ENCODE measurements at regions not wholly inside any gene's neighbourhood (a gene's known extent, or its start where the extent isn't known, plus 50 kb on each side); places are given as distances from the start of the nearest gene placed in this dataset.
A peak's percentile ranks its signal among the peaks of the same experiment; 100 is the strongest.

GRCh38 chr3:193798051-193798450 is 205.0 kb downstream of the OPA1 start:
- H3K9me3 Mint-ChIP-seq: no peaks in the 10 kb centered on the region
- no peaks in the 10 kb centered on the region for H3K27me3 Mint-ChIP-seq (ENCODE audit: low read depth)
- H3K36me3 Mint-ChIP-seq: no peaks in the 10 kb centered on the region
- DNase-seq (ENCODE audit: low spot score in 2 of 2, unreplicated experiment in 2 of 2): no peak
- H3K27ac Mint-ChIP-seq: no peak overlapping the region
- H3K4me1 Mint-ChIP-seq: peaks cover 55% of the 10 kb centered on the region
- no peak overlapping the region for H3K4me3 Mint-ChIP-seq
- no peak for TF ChIP-seq CTCF (IDR thresholded peaks at IDR 0.05; ENCODE audit: unreplicated experiment)

GRCh38 chr3:193800138-193801043 is 207.4 kb downstream of the OPA1 start:
- Mint-ChIP-seq H3K9me3 (no peaks in the 10 kb centered on the region), H3K36me3 (no peaks in the 10 kb centered on the region), H3K27ac (peak overlapping the region; percentile 45), H3K4me1 (peaks cover 36% of the 10 kb centered on the region), H3K27me3 (ENCODE audit: low read depth) (no peaks in the 10 kb centered on the region), H3K4me3 (no peak overlapping the region)
- DNase-seq (ENCODE audit: low spot score in 2 of 2, unreplicated experiment in 2 of 2): no peak
- TF ChIP-seq CTCF (IDR thresholded peaks at IDR 0.05; ENCODE audit: unreplicated experiment): no peak

GRCh38 chr3:193801097-193801496 is 208.1 kb downstream of the OPA1 start:
- H3K4me3 Mint-ChIP-seq: no peak overlapping the region
- H3K36me3 Mint-ChIP-seq: no peaks in the 10 kb centered on the region
- no peaks in the 10 kb centered on the region for H3K9me3 Mint-ChIP-seq
- no peak for TF ChIP-seq CTCF (IDR thresholded peaks at IDR 0.05; ENCODE audit: unreplicated experiment)
- H3K27me3 Mint-ChIP-seq (ENCODE audit: low read depth): no peaks in the 10 kb centered on the region
- no peak overlapping the region for H3K27ac Mint-ChIP-seq
- H3K4me1 Mint-ChIP-seq: peaks cover 39% of the 10 kb centered on the region
- no peak for DNase-seq (ENCODE audit: low spot score in 2 of 2, unreplicated experiment in 2 of 2)

- no peak for DNase-seq (ENCODE audit: low spot score in 2 of 2, unreplicated experiment in 2 of 2)
- H3K36me3 Mint-ChIP-seq: no peaks in the 10 kb centered on the region
- peaks cover 44% of the 10 kb centered on the region for H3K4me1 Mint-ChIP-seq
- no peak overlapping the region for H3K4me3 Mint-ChIP-seq
- H3K27ac Mint-ChIP-seq: no peak overlapping the region
- no peak for TF ChIP-seq CTCF (IDR thresholded peaks at IDR 0.05; ENCODE audit: unreplicated experiment)
- no peaks in the 10 kb centered on the region for H3K27me3 Mint-ChIP-seq (ENCODE audit: low read depth)
- H3K9me3 Mint-ChIP-seq: no peaks in the 10 kb centered on the region
These were observed 210.3 kb downstream of the OPA1 start for GRCh38 chr3:193803288-193803687.

- H3K36me3 Mint-ChIP-seq: no peaks in the 10 kb centered on the region
- H3K4me1 Mint-ChIP-seq: peaks cover 31% of the 10 kb centered on the region
- TF ChIP-seq CTCF (IDR thresholded peaks at IDR 0.05; ENCODE audit: unreplicated experiment): no peak
- H3K9me3 Mint-ChIP-seq: no peaks in the 10 kb centered on the region
- H3K4me3 Mint-ChIP-seq: no peak overlapping the region
- H3K27ac Mint-ChIP-seq: no peak overlapping the region
- peak; percentile 85 to 91 for DNase-seq (ENCODE audit: low spot score in 2 of 2, unreplicated experiment in 2 of 2)
- H3K27me3 Mint-ChIP-seq (ENCODE audit: low read depth): no peaks in the 10 kb centered on the region
These were observed 212.4 kb downstream of the OPA1 start for GRCh38 chr3:193805448-193805847.
